ENCODE measurements at regions not wholly inside any gene's neighbourhood (a gene's known extent, or its start where the extent isn't known, plus 50 kb on each side); places are given as distances from the start of the nearest gene placed in this dataset.

GRCh38 chr13:38520041-38520440, 166.8 kb upstream of the FREM2 start:
- DNase-seq = no peak

DNA sequence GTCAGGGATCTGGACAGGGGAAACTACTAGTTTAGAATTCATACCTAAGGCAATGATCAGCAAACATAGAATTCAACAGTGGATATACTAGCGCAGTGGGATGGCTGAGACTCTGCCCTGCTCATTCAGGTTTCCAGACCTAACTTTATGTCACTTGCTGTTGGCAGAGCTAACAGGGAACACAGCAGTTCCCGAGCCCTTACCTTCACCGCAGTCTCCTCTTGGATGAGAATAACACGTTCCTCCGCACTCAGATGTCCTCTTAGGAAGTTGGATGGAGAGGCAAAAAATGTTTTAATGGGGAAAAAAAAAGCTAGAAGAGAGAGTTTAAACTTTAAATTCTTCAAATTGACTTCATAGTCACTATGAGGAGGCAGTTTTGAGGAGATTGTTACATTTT, 159.7 kb upstream of the FREM2 start:
- DNase-seq = no peak

GRCh38 chr13:38528986-38529385, 157.9 kb upstream of the FREM2 start:
- no peak for DNase-seq

- no peak for DNase-seq
These were observed 156.4 kb upstream of the FREM2 start for GRCh38 chr13:38530492-38530891.

DNA sequence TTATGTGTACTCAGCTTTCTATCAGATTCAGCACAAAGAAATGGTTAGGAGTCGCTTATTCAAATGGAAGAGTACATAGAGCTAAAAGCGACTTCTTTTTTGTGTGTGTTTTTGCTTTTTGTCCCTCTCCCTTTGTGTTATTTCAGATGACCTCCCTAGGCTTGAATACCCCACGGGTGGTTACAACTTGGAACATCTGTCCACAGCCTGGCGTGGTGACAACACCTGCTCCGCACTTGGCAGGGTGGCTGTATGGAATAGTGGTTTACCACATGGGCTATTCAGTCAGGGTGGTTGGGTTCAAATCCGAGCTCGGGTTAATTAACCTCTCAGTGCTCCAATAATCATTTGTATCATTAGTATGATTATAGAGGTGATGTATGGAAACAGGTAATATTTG, 151.6 kb upstream of the FREM2 start:
- DNase-seq = peak; percentile 68

DNA sequence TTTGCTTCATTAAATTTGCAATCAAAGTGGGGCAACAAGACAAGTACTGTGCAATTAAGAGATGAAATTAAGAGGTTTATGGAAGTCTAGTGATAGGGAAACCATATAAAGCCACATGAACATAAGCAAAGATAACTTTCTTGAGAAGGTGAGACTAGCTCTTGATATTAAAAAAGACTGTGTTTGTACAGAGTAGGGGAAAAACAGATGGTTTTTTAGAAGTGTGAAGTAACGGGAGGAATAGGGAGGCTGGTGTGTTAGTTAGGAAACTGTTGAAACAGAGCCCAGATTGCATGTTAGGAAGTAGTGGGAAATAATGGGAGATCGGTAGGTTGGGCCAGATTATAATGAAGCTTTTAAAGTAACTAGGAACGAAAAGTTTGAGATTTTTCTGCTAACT, 149.8 kb upstream of the FREM2 start:
- DNase-seq = no peak

DNA sequence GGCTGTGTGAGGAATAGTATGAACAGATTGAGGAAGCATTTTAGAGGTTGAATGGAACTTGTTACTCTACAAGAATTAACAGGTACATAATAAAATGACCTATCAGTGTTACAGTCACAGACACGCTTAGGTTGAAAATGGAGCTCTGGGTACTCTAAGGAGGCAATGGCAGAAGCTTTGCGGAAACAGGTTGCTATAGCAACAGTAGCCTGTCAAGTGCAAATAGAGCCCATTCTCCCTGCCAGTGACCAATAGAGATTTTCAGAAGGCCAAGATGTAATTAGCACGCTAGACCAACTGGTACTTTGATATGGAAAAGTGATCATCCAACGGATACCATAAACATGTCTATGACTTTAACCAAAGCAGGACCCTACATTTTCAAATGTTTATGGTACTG, 148.5 kb upstream of the FREM2 start:
- DNase-seq = no peak

- DNase-seq = no peak
These were observed 147.2 kb upstream of the FREM2 start for GRCh38 chr13:38539632-38540031.

GRCh38 chr13:38542601-38543000, 144.3 kb upstream of the FREM2 start:
- DNase-seq = no peak

- no peak for DNase-seq
These were observed 143.3 kb upstream of the FREM2 start for GRCh38 chr13:38543561-38543960.

DNA sequence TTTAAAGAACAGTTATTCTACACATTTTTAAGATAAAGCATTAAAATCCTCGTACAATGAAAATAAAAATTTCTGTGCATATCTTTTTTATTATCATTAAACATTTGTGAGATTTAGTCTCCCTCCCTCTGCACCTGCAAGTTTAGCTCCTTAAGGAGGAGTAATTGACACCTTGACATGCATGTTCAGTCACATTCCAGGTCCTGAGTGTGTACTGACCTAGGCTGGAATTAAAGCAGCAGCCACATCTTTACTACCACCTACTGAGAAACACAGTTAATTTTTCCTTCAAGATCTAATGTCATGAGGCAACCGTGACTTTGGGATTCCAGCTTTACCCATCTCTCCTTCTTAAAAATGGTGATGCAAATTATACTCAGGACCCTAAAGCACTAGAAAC, 123.1 kb upstream of the FREM2 start:
- no peak for DNase-seq

GRCh38 chr13:38564256-38565150, 122.4 kb upstream of the FREM2 start:
- DNase-seq = no peak

- no peak for DNase-seq
These were observed 120.9 kb upstream of the FREM2 start for GRCh38 chr13:38566023-38566422.

DNA sequence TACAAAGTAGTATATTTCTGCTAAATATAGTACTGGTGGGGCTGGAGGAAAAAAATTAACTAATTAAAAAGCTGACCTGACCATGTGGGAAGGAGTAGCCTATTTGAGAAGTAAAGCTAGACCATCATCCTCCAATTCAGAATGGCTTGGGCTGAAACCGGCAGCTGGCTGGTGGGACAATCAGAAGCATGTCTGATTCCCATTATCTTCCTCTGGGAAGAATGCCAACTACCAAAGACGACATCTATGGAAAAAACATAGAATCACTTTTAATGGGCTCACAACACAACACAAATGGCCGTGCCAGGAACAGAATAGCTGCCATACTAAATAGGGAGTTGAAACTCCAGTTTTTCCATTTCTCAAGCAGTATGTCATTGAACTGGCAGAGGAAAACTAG, 120.4 kb upstream of the FREM2 start:
- peak; percentile 17 for DNase-seq

DNA sequence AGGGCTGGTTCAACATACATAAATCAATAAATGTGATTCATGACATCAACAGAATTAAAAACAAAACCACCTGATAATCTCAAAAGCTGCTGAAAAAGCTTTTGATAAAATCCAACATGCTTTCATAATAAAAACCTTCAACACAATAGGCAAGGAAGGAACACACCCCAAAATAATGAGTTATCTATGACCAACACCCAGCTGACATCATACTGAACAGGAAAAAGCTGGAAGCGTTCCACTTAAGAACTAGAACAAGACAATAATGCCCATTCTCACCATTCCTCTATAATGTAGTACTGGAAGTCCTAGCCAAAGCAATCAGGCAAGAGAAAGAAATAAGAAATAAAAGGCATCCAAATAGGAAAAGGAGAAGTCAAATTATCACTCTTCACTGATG, 116.2 kb upstream of the FREM2 start:
- DNase-seq = no peak

- DNase-seq = no peak
These were observed 111.5 kb upstream of the FREM2 start for GRCh38 chr13:38575427-38575826.

DNA sequence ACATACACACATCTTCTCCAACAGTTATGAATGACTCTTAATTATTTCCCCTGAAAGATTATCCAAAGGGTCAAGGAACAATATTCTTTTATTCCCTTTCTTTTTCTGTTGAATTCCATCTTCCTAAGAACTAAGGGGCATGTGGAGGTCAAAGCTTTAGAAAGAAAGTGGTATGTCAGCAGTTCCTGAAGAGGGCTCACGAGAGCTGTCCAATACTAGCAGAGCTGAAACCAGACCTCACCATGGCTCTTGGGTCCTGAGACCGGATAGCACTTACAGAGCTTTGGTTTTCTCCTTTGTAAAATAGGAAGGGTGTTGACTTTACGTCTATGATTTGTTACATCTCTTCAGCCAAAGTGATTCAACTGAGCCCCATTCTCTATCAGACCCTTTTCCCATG, 109.8 kb upstream of the FREM2 start:
- DNase-seq = no peak

DNA sequence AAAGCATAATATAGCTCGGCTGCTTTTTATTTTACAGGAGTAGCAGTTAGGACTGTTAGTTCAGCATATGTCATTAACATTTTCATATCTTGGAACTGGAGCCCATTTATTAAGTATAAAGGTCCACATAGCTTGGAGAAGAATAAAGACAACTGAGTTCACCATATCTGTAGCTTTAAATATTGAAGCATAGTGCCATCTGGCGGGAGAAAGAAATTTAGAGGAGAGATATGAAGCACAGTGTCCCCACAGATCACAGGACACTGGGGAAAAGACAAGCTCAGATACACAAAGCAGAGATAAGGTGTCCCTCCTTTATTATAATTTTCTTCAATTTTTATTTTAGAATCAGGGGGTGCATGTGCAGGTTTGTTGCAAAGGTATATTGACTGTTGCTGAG, 104.7 kb upstream of the FREM2 start:
- DNase-seq = peak; percentile 41

GRCh38 chr13:38590230-38590629, 96.6 kb upstream of the FREM2 start:
- no peak for DNase-seq

DNA sequence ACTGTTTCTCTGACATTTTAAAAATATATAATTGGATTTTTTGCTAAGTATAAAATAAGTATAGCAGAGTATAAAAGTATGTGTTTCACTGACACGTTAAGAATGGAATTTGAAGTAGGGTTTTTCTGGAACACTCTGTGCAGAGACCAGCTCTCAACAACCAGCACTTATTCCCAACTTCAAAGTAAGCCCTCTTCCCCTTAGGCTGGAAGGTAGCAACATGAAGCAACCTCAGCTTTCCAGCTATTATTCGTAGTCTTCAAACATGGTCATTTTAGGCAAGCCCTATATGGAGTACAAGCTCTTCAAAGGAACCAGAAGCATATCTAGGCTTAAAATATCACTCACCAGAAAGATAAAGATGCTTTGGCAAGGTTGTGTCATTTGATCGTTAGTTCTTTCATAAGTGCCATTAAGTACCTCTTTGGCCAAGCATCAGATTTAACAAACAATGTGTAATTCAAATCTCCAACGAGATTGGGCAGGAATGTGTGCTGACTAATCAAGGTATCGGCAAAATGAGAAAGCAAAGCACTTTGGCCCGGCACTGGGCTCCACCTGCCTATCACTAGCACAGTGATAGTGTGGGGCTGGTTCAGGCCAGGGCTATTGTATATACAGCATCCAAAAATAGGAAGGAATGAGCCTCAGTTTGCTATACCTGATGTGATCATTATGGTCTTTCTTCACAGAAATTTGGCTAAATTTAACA, 95.9 kb upstream of the FREM2 start:
- no peak for DNase-seq

DNA sequence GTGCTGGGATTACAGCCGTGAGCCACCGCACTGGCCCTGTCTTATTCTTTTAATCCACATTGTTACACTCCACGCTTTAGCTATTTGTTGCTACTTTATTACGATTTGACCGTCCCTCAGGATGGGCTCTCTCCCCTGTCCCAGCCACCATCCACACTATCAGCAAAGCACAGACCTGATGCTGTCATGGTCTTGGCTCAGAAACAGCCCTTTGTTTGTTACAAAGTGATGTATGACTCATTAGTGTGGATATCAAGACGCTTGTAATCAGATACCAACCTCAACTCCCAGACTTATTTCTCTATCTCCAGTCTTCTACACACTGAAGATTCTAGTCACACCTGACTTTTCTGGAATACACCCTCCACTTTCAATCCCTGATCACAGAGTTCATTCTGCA, 84.6 kb upstream of the FREM2 start:
- no peak for DNase-seq

- no peak for DNase-seq
These were observed 80.0 kb upstream of the FREM2 start for GRCh38 chr13:38606699-38607535.

GRCh38 chr13:38617936-38618335, 68.9 kb upstream of the FREM2 start:
- DNase-seq = no peak

GRCh38 chr13:38618336-38618735, 68.5 kb upstream of the FREM2 start:
- DNase-seq = no peak

All from SHP77 treated with DMSO at 0.1 percent for 48 hours (cell line).